HG03108 (cell line): ENCODE measurements at regions not wholly inside any gene's neighbourhood (a gene's known extent, or its start where the extent isn't known, plus 50 kb on each side); places are given as distances from the start of the nearest gene placed in this dataset.

ENCODE experiments used
- ATAC-seq: cut with Tn5 transposase; IDR thresholded peaks from one replicate; pipeline ENCODE4 v1.9.1; 2021; ENCODE audit warnings: moderate library complexity; ENCODE audit not compliant: unreplicated experiment

DNA sequence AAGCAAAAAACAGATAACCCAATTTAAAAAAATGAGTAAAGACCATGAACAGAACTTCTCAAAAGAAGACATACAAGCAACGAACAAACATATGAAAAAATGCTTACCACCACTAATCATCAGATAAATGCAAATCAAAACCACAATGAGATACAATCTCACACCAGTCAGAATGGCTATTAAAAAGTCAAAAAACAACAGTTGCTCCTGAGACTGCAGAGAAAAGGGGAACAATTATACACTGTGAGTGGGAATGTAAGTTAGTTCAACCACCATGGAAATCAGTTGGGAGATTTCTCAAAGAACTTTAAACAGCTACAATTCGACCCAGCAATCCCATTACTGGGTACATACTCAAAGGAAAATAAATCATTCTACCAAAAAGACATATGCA is 131.6 kb downstream of the PTGER3 start:
- no peak for ATAC-seq

DNA sequence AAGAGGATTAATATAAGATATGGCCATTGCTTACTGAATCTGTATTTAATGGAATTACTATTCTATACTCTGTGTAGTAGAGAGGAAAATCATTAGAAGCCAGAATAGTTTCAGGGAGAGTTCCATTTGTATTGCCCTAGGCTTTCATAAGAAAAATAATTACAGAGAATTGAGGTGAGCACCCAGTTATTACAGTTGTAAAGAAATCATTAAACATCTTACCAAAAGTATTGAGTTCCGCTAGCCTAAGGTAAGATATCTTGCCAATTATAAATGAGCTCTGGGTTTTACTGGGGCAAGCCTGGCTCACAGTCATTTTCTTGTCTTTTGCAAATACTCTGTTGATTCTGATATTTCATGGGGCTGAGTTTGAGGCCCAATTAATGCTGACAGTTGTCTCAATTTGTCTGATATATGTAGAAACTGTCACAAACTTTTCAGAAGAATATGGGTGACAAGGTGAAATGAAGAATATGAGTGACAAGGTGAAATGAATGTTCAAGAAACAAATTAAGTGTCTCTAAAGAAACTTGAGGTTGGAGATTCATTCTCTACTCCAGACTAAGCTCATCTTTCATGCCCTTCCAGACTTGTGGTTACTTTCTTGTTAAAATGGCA is 127.8 kb downstream of the PTGER3 start:
- no peak for ATAC-seq
